PFSK-1 (cell line): ENCODE measurements at regions not wholly inside any gene's neighbourhood (a gene's known extent, or its start where the extent isn't known, plus 50 kb on each side); places are given as distances from the start of the nearest gene placed in this dataset.

ENCODE experiments used
- FOXP2 ChIP-seq: optimal IDR thresholded peaks from 2 replicates; pipeline ENCODE3; 2011; ENCODE audit warnings: borderline replicate concordance, control low read depth, inconsistent platforms; ENCODE audit not compliant: insufficient read depth; ENCODE audit errors: extremely low read length, extremely low read depth
- POLR2AphosphoS5 ChIP-seq: IDR thresholded peaks from 2 replicates; pipeline ENCODE4 v1.6.1; 2012; ENCODE audit warnings: low read depth, mild to moderate bottlenecking, control low read depth, low read length, moderate library complexity
- SIN3A ChIP-seq: IDR thresholded peaks from 2 replicates; pipeline ENCODE4 v1.6.1; 2012; ENCODE audit warnings: mild to moderate bottlenecking, low read length, moderate library complexity, borderline replicate concordance; ENCODE audit not compliant: insufficient read depth
- TAF1 ChIP-seq: IDR thresholded peaks from 2 replicates; pipeline ENCODE4 v1.6.1; 2012; ENCODE audit warnings: low read length, control low read depth, borderline replicate concordance; ENCODE audit not compliant: insufficient read depth
- TF ChIP-seq, protein P1 (sequence below), 2 experiments: IDR thresholded peaks; 2 replicates each; pipeline versions ENCODE4 v1.6.1 to v1.8.0; 2011 to 2012; ENCODE audit warnings: low read depth in 2 of 2, low read length in 2 of 2, control low read depth in 1 of 2, inconsistent platforms in 1 of 2, mild to moderate bottlenecking in 1 of 2, moderate library complexity in 1 of 2; ENCODE audit not compliant: insufficient read depth in 1 of 2

DNA sequence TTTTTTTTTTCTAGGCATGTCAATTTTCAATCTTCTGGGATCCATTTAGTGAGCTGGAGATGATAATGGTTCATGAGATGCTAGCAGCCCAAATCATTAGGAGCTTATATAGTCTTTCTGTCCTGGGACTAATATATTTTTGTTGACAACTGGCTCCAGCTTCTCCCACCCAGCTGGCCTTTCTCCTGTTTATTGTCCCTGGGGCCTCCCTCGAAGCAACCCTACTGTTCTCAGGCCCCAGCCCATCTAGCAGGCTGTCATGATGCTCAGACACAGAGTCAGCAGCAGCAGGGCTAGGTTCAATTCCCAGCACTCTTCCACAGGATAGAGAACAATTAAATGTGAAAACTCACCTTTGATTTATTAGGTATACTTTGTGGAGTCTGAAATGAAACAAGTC, 127.6 kb upstream of the MID1 start:
- no peak for TF ChIP-seq POLR2AphosphoS5
- no peak for TF ChIP-seq TAF1
- TF ChIP-seq, protein P1, sequence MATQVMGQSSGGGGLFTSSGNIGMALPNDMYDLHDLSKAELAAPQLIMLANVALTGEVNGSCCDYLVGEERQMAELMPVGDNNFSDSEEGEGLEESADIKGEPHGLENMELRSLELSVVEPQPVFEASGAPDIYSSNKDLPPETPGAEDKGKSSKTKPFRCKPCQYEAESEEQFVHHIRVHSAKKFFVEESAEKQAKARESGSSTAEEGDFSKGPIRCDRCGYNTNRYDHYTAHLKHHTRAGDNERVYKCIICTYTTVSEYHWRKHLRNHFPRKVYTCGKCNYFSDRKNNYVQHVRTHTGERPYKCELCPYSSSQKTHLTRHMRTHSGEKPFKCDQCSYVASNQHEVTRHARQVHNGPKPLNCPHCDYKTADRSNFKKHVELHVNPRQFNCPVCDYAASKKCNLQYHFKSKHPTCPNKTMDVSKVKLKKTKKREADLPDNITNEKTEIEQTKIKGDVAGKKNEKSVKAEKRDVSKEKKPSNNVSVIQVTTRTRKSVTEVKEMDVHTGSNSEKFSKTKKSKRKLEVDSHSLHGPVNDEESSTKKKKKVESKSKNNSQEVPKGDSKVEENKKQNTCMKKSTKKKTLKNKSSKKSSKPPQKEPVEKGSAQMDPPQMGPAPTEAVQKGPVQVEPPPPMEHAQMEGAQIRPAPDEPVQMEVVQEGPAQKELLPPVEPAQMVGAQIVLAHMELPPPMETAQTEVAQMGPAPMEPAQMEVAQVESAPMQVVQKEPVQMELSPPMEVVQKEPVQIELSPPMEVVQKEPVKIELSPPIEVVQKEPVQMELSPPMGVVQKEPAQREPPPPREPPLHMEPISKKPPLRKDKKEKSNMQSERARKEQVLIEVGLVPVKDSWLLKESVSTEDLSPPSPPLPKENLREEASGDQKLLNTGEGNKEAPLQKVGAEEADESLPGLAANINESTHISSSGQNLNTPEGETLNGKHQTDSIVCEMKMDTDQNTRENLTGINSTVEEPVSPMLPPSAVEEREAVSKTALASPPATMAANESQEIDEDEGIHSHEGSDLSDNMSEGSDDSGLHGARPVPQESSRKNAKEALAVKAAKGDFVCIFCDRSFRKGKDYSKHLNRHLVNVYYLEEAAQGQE (IDR thresholded peaks at IDR 0.05; ENCODE audit: insufficient read depth in 1 of 2, low read depth in 2 of 2, low read length in 2 of 2) = no peak
- no peak for TF ChIP-seq SIN3A
- TF ChIP-seq FOXP2 = no peak
